NB4 (cell line): ENCODE measurements at regions not wholly inside any gene's neighbourhood (a gene's known extent, or its start where the extent isn't known, plus 50 kb on each side); places are given as distances from the start of the nearest gene placed in this dataset.

Experiments used
- CTCF ChIP-seq: IDR thresholded peaks from one replicate; pipeline ENCODE4 v1.5.1; 2012; ENCODE audit warnings: low read depth, low read length
- MAX ChIP-seq: IDR thresholded peaks from 2 replicates; pipeline ENCODE4 v1.6.1; 2011; ENCODE audit warnings: low read depth, low read length
- POLR2A ChIP-seq: IDR thresholded peaks from 2 replicates; pipeline ENCODE4 v1.6.1; 2011; ENCODE audit warnings: mild to moderate bottlenecking; ENCODE audit not compliant: insufficient read length; ENCODE audit errors: extremely low read depth

GRCh38 chr13:79831556-79831955 lies 350.6 kb downstream of the NDFIP2 start:
- TF ChIP-seq CTCF (no peak), POLR2A (no peak), MAX (no peak)
